TTC549 (cell line): ENCODE measurements at regions not wholly inside any gene's neighbourhood (a gene's known extent, or its start where the extent isn't known, plus 50 kb on each side); places are given as distances from the start of the nearest gene placed in this dataset.

Experiments
- FAIRE-seq: peaks from 2 replicates; lab custom pipeline; 2012; peaks lifted over from hg19 to GRCh38; lab: Jason Lieb, UNC

DNA sequence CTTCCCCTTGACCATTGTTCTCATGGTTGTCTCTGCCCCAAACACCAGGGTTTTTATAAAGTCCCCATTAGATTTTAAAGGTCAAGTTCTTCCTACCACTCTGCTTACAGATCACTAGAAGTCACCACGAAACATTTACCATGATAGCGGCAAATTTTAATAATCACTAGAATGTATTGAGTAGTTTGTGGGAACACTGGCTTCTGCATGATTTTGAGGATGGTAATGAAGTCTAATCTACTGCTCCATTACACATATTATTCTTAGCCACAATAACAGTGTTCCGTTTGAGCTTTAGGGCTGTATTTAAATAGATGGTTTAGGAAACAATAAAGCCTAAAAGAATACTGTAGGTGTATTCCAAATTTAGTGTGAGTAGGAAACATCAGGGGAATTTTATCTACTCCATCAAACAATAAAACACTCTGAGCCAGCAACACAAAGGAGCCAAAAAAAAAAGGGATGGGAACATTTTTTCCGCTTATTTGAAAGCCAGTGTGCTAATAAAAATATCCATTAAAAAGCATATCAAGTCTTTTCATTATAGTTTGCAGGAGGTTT, 49.7 kb downstream of the KLF12 start:
- no peak for FAIRE-seq

DNA sequence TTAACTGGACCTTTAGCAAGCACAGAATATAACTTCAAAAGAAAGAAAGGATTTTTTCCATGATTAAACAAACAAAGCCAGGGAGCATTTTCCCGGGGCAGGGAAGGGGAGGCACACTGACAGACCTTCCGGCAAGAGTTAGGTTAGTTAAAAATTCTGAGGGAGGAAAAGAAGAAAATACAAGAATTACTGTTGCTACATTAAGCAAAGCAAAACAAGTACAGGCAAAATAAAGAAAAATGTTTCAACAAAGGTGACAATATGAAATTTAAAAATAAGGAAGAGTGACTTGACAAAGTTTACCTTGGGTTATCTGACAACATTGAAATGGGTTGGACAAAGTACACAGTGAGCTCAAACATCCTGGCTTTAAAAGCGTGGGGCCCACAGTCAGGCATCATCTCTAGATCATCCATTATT, 51.5 kb downstream of the KLF12 start:
- FAIRE-seq: no peak

DNA sequence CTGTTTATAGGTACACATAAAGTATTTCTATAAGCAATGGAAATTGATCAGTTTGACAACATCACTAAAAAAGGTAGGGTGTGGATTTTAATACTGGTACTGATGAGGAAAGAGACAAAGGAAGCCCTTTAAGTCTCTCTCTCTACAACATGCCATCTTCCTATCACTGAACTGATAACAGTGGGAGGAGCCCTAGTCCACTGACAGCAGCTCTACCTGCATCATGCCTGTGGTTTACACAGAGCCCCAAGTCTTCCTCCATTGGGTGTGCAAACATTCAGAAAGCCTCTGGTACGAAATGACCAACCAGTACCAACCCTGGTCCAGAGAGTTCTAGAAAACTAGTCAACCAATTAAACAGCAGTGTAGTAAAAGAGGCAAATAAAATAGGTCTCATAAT, 53.4 kb downstream of the KLF12 start:
- no peak for FAIRE-seq

DNA sequence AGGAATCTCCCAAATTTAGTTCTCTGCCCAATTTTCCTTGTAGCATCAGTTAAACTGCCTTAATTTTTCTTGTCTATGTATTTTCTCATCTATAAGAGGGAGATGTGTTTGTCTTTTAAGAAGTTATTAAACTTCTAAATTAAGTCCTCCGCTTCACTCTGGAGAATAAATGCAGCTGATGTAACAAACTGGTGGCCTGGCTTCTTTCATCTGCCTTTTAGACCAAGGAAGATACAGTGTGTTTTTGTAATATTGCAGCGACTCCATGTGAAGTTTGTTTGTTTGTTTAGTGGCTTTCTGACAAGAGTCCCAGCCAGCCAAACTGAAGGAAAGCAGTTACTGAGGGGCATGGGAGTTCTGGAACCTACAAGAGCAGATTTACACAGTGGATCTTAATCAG, 56.4 kb downstream of the KLF12 start:
- FAIRE-seq: no peak

DNA sequence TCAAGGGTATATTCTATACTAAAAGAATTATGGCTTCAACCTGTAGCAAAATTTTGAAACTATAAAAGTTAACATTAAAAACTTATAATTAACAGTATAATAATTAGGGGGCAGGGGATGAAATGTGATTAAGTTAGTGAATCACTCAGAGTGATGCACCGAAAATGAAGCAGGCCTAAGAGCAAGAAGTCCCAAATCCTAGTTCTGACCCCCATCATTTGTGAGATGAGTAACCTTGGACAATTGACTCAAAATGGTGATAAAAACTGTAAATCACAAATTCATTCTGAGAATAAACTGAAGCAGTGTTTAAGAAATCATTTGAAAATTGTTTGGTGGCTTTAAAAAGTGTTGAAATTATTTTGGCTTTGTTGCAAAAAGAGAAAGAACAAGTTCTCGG, 56.8 kb downstream of the KLF12 start:
- no peak for FAIRE-seq

DNA sequence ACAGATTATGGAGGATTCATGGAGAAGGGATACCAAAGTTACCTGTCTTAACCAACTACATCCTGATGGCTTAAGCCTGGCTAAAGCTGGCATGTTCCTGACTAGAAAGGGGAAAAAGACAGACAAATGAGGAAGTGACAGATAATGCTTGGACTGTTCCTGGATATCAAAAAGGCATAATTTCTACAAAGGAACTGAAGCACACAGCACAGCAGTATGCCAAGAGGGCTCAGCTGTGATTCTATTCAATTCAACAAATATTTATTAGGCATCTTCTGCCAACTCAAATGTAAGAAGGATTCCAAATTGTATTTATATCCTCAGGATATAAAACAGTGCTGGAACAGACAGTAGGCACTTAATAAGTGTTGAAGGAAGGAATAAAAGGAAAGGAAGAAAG, 59.5 kb downstream of the KLF12 start:
- FAIRE-seq: no peak

DNA sequence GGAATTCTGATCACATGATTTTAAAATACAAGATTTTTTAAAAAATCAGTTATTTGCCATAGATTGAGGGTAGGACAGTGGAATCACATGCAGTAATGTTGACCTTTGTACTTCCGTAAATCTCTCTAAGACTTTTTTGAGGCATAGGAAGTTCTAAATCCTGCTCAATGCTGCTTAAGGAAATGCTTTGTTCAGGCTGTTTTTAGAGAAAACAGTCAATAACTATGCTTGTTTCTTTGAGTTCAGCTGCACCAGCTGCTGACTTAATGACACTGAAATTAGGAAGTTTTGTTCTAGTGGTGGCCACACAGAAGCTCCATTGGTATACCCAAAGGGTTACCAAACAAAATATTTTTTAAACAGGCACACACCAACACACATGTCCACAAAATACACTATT, 60.9 kb downstream of the KLF12 start:
- no peak for FAIRE-seq

DNA sequence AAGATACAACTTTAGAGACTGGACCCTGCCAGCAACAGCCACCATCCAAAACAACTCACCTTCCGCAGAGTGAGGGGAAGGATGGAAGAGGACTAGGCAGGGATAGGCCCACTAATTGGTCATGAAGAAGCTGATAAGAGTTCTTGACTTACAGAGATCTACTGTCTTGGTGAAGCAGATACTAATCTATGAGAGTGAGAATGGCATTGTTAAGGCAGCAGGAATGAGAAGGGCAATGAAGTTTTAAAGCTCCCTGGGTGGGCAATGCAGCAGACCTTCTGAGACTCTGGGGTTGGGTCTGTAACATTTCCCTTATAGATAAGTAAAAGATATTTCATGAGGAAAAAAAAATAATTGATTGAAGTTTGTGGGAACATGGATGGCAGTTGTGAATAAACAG, 63.7 kb downstream of the KLF12 start:
- no peak for FAIRE-seq

DNA sequence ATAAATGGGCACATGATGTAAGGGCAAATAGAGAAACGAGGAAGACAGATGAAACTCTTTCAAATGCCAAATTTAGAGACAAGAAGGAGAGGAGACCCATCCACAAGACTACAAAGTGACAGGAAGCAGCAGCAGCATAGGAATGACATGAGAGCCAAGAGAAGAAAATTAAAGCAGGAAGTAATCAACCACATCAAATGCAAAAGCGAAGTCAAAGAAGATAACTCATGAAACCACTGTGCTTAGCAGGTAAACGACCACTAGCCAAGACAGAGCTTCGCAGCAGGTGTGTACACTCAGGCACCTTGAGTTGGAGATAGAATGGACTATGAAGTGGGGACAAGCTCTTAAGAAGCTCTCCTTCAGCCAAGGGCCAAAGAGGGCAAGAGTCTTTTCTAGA, 64.1 kb downstream of the KLF12 start:
- no peak for FAIRE-seq

DNA sequence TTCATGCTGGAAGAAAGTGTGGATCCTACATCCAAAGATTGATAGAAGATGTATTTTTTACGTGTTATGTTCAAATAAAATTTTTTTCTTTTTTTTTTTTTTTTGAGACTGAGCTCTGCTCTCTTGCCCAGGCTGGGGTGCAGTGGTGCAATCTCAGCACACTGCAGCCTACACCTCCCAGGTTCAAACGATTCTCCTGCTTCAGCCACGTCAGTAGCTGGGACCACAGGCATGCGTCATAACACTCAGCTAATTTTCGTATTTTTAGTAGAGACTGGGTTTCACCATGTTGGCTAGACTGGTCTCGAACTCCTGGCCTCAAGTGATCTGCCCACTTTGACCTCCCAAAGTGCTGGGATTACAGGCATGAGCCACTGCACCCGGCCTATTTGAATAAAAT, 65.7 kb downstream of the KLF12 start:
- no peak for FAIRE-seq

DNA sequence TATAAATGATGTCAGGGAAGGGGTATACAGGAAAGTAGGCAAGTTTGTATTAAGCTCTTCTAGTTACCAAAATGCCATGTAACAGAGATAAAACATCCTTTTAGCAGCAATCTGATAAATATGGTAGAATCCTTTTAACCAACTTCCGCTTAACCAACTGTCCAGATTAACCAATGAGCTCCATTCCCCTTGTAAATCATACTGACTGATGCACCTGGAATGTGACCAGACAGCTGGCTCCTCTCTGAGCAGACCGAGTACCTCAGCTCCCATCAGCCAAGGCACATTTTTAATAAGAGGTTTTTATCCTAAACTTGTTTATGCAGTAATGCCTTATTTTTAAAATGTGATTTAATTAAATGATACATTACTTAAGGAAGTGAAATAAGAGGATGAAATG, 66.4 kb downstream of the KLF12 start:
- no peak for FAIRE-seq

DNA sequence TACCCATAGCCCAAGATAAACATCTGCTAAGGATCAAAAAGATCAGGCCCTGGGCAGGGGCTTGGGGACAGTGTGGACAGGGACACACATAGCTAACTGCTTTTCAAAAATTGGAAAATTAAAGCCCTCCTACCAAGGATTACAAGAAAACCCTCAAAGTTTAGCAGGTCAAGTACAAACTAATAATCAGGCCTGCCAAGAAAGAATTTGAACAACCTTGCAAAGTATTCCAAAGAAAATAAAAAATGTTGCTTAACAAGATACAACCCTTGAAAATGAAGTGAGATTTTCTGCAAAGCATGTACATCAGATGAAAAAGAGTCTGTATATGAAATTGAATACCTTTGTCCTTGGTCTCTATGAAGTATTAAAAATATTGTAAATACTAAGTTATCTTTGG, 67.3 kb downstream of the KLF12 start:
- no peak for FAIRE-seq

DNA sequence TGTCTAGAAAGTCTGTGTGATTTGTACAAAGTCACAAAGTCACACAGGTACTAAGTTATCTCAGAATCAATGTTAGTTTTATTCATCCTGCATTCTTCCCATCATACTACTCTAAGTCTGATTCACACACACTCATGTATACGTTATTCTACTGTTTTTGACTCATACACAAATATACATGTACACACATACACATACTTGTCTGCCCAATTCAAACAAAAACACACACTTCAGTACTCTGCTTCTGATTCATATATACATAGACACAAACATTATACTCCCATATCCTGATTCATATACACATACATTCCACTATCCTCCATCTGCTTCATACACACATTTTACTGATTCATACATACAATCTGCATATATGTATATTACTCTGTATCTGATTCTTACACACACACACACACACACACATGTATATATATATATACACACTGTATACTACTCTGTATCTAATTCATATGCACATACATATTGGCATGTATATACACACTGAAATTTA, 69.3 kb downstream of the KLF12 start:
- no peak for FAIRE-seq

DNA sequence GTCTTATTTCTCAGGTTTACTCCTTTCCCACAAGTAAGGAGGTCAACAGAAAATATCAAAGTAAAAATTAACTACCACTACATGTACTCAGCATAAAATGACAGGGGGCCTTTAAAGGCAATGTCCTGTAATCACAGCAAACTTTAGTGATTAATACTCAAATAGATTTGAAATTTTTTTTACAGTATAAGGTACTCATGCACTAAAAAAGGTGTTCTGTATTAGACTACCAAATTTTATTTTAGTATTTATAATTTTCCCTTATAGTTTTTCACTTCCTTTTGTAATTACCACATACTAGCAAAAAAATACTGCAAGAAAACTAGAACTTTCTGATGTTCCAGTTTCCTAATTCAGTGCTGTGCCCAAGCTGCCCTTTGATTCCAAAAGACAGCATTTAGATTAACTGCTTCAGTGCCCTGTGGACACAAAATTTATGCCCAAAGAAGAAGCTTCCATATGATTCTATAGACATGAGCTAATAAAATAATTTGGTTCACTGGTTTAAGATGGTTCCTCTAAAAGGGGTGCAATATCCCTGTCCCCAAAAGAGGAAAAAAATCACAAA, 70.6 kb downstream of the KLF12 start:
- FAIRE-seq: no peak

DNA sequence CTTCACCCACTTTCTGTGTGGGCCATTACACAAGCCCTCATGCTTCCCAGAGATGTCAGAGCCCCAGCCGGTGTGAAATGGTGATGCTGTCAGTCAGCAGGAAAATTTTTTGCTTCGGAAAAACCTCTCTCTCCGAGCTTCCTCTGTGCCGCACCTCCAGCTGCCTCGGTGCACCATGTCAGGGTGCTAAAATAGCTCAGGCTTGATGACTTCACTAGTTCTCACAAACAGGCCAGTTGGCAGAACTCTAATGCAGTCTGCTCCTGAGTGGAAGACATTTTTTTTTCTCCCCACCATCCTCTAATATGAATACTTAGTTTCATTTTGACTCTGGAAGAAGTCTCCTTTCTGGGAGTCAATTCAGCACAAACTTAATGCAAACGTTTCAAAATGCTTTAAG, 71.3 kb downstream of the KLF12 start:
- no peak for FAIRE-seq

DNA sequence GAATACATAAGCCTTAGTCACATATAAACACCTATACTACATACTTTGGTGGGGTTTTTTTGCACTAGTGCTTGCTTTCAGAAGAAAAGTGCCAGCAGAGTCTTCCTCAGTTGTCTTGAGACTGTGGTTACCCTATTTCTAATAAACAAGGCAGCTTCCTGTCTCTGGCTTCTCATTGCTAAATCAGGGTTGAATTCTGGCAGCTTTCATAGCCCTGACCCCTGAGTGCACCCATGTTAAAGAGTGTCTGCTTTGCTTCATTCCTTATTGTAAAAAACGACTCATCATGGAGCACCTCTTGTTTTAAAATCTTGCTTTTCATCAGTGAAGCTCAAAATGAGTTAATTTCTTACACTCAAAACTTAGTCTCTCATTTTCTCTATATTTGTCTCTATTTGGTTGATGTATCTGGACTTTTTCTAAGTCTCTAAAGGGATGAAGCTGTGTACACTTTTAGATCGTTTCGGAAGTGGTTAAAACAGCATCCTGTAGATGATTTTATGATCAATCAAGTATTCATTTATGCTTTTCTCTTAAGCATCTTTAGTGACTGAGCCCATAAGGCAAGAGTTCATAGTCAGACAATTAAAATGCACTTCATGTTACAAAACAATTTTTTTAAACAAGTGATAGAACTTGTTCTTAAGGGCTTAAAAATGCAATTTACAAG, 72.1 kb downstream of the KLF12 start:
- no peak for FAIRE-seq

DNA sequence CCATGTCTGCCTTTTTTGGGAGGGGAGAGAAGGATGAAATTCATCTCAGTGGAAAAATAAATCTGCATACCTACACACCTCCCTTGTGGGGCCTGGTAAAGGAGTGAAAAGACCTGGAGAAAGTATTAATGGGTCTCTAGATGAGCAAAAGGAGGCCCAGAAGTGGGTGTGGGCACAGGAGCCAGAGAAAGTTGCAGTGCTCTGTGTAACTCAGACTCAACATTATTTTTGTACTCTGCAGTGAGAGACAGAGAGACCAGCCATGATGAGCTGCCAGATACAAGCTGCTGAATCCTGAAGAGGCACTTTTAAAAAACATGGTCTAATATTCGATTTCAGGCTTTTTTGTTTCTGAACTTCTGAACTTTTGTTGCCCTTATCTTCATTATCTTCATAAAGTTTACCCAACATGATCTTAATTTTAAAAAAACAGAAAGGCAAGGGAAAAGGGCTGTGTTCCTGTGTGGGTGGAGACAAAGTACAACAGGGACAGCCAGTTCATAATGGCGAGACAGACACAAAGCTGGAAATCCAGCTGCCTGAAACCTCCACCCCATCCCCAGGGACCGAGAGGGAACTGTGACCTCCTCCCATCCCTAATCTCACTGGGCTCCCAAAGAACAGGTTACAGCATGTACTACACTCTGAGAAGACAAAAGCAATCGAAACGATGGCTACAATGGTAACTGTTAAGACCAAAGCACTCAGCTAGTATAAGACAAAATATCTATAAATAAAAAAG, 77.2 kb downstream of the KLF12 start:
- no peak for FAIRE-seq

DNA sequence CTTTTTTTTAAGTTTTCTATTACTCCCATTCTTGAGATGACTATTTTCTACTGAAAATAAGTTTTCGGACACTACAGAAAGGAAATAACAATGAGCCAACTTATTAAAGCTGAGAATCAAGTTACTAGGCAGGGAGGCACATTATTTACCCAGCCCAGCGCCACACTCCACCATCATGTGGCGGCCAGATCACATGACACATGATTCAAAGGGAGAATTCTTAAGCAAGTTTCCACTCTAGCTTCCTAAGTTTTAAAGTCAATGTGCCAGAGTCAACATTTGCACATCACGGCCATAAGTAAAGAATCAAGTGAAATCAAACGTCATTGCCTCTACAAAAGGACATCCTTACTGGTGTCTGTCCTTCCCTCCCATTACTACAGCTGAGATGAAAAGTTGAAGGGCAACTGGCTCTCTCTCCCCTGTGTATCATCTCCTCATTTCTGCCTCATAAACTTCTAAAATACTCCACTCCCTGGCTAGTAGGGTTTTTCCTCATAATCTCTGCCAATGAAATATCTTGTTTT, 81.7 kb downstream of the KLF12 start:
- no peak for FAIRE-seq

DNA sequence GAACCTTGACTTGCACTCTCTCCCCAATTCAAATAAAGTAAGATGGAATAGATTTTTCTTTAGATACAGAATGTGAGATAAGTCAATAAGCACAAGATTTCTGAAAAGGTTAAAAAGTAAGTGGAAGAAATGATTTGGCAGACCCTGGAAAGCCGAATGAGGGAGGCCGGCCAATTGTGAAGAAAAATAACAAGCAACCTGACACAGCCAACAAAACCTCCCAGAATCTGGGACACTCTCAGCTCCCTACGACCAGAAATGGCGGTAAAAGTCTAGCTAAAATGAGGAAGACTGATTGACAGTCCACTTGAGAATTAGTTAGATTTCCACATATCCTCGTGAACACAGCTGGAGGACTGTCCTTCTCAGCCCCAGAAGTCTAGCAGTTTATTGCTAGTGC, 85.4 kb downstream of the KLF12 start:
- FAIRE-seq: no peak

DNA sequence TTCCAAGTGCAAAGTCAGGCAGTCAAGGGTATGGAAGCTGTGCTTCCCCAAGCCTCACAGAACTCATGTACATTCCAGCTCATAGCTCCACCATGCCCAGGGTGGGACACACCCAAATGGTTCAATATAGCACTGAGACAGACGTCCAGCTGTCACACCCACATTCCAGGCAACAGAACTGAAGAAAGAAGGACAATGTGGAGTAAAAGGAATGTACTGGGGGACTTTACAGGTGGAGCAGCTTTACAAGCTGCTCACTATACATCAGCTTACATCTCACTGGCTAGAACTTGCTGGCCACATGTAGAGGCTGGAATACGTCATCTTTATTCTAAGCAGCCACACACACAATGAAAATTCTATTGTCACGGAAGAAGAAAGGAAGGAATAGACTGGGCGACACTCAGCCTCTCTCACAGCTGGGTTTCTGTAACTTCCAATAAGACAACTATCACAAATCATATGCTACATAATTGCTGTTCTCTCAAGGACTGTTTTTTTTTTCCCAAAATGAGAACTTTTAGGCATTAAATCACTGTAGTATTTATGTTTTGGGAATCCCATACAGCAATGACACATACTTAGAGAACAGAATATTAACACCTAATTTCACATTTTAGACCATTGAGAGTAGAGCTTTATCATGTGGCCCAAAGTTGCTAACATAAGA, 86.1 kb downstream of the KLF12 start:
- FAIRE-seq: no peak

DNA sequence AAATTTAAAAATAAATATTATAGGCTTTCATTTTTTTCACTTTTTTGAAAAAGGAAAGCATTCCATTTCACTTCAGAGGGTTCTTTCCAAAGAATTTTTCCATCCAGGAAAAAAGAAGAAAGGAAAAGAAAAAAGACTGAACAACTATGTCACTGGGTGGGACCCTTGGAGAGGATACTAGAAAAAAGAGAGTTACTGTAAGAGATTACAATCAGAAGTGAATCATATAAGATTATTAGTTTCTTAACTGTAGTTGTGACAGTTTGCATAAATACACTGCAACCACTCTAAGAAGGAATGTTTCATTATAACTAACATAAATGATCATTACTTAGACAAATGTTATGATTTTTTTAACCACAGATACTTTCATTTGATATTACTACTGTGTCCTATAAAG, 87.8 kb downstream of the KLF12 start:
- FAIRE-seq: no peak

DNA sequence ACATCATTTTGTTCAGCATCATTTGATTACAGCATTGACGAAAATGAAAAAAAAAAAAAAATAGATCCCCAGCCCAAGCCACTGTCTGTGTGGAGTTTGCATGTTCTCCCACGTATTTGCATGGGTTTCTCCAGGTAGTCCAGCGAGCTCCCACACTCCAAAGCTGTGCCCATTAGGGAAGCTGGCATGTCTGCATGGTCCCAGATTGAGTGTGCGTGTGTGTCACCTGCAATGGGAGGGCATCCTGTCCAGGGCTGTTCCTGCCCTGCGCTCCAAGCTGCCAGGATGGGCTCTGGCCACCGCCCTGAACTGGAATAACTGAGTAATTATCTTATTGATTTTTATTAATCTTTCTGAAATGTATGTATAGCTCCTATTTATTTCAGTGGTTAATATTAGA, 88.6 kb downstream of the KLF12 start:
- FAIRE-seq: no peak

DNA sequence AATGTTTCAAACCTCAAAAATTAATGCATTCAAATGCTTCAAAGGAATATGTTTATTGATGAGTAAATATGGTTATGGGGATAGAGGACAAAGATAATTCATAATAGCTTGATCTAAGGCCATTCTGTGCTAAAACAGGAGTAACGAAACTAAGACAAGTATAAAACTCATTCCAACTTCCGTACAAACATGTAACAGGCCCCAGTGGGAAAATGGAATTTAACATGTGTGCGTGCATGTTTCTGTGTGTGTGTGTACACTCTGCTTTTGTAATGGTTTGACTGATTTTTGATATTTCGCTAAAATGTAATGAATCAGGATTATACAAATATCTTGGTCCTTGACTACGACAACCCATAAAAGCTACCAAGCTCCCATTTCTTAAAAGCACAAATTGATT, 91.0 kb downstream of the KLF12 start:
- FAIRE-seq: no peak
